Body of pancreas (tissue), 4 donors: ENCODE measurements at regions not wholly inside any gene's neighbourhood (a gene's known extent, or its start where the extent isn't known, plus 50 kb on each side); places are given as distances from the start of the nearest gene placed in this dataset.

Source experiments
- CTCF ChIP-seq, 7 experiments: fragments of 450-650 bp in 4 of 7; fragments of 200-600 bp in 3 of 7; sonication (generic) in 3 of 7; IDR thresholded peaks; one replicate each; pipeline ENCODE4 v1.5.1; 2016 to 2019; ENCODE audit warnings: antibody characterized with exemption in 7 of 7
- POLR2A ChIP-seq, 3 donors: fragments of 450-650 bp; IDR thresholded peaks; one replicate each; pipeline ENCODE4 v1.6.1; 2016; ENCODE audit warnings: antibody characterized with exemption in 3 of 3, mild to moderate bottlenecking in 2 of 3

- TF ChIP-seq CTCF (IDR thresholded peaks at IDR 0.05) (peak in 5 of 7 experiments; percentile 10 to 44 (median 22)), POLR2A (IDR thresholded peaks at IDR 0.05) (no peak)
Observed at GRCh38 chrX:25523574-25524540, 508.1 kb upstream of the ARX start.
